ENCODE measurements at regions not wholly inside any gene's neighbourhood (a gene's known extent, or its start where the extent isn't known, plus 50 kb on each side); places are given as distances from the start of the nearest gene placed in this dataset.

DNA sequence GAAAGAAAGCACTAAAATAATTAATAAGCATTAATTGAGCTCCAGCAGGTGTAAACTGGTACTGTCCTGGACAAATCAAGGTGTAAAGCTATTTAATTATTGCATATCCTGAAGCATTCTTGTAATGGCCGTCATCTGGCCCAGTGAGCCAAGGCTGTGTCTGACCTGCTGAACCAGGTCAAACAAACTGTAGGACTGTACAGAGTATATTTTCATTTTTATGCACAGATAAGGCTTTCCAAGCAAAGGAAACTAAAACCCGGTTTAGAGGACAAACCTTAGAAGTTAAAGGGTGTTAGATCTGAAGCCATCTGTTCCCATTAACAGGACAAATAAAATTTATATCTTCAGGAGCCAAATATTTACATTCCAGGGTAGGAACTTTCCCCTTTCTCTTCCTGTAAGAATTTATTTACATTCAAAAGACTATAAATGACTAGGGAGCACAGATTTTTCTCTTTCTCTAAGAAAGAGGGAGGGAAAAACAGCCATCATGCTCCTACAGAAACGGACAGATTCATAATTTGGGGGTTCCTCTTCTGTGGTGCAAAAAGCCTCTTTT is 69.8 kb downstream of the ESM1 start (continued):
- TF ChIP-seq POLR2AphosphoS5 (IDR thresholded peaks at IDR 0.05; ENCODE audit: low read depth) (no peak), EZH2phosphoT487 (IDR thresholded peaks at IDR 0.05; ENCODE audit: unreplicated experiment) (no peak), JUNB (IDR thresholded peaks at IDR 0.05; ENCODE audit: unreplicated experiment) (no peak), ZNF331 (CRISPR knock-in tag; IDR thresholded peaks at IDR 0.05; ENCODE audit: low read depth) (no peak), CREB1 (CRISPR knock-in tag; IDR thresholded peaks at IDR 0.05; ENCODE audit: low read depth) (no peak), ZNF114 (CRISPR knock-in tag; IDR thresholded peaks at IDR 0.05) (no peak), STAT1 (IDR thresholded peaks at IDR 0.05; ENCODE audit: unreplicated experiment) (no peak)
- TF ChIP-seq, protein P1, sequence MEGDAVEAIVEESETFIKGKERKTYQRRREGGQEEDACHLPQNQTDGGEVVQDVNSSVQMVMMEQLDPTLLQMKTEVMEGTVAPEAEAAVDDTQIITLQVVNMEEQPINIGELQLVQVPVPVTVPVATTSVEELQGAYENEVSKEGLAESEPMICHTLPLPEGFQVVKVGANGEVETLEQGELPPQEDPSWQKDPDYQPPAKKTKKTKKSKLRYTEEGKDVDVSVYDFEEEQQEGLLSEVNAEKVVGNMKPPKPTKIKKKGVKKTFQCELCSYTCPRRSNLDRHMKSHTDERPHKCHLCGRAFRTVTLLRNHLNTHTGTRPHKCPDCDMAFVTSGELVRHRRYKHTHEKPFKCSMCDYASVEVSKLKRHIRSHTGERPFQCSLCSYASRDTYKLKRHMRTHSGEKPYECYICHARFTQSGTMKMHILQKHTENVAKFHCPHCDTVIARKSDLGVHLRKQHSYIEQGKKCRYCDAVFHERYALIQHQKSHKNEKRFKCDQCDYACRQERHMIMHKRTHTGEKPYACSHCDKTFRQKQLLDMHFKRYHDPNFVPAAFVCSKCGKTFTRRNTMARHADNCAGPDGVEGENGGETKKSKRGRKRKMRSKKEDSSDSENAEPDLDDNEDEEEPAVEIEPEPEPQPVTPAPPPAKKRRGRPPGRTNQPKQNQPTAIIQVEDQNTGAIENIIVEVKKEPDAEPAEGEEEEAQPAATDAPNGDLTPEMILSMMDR (conservative IDR thresholded peaks at IDR 0.05; ENCODE audit: low read depth in 2 of 2), result no peak
- TF ChIP-seq, protein P2, sequence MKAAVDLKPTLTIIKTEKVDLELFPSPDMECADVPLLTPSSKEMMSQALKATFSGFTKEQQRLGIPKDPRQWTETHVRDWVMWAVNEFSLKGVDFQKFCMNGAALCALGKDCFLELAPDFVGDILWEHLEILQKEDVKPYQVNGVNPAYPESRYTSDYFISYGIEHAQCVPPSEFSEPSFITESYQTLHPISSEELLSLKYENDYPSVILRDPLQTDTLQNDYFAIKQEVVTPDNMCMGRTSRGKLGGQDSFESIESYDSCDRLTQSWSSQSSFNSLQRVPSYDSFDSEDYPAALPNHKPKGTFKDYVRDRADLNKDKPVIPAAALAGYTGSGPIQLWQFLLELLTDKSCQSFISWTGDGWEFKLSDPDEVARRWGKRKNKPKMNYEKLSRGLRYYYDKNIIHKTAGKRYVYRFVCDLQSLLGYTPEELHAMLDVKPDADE (IDR thresholded peaks at IDR 0.05), result no peak

DNA sequence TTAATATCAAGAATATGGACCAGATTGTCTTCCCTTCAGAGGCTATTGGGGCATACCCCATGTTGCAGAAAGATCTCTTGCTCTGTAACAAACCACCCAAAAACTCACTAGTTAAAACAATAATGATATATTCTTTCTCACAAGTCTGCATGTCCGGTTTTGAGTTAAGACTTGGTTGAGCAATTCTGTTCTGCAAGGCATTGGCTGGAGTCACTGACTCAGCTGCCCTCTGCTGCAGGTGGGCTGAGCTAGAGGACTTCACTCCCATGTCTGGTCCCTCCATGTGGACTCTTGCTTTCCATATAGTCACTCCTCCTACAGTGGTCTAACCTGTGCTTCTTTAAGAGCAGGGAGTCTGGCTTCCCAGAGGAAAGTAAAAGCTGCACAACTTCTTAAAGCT is 73.4 kb downstream of the ESM1 start:
- H2AFZ ChIP-seq, result no peak overlapping the region
- no peak for DNase-seq (ENCODE audit: low spot score)
- H3K4me3 Mint-ChIP-seq, result no peak overlapping the region
- TF ChIP-seq EZH2 (IDR thresholded peaks at IDR 0.05; ENCODE audit: low read depth, unreplicated experiment) (no peak), CREB1 (CRISPR knock-in tag; IDR thresholded peaks at IDR 0.05; ENCODE audit: low read depth) (no peak), NANOG (IDR thresholded peaks at IDR 0.05; ENCODE audit: borderline replicate concordance) (no peak), POLR2AphosphoS5 (IDR thresholded peaks at IDR 0.05; ENCODE audit: low read depth) (no peak), ZNF331 (CRISPR knock-in tag; IDR thresholded peaks at IDR 0.05; ENCODE audit: low read depth) (no peak)
- TF ChIP-seq, protein P3, sequence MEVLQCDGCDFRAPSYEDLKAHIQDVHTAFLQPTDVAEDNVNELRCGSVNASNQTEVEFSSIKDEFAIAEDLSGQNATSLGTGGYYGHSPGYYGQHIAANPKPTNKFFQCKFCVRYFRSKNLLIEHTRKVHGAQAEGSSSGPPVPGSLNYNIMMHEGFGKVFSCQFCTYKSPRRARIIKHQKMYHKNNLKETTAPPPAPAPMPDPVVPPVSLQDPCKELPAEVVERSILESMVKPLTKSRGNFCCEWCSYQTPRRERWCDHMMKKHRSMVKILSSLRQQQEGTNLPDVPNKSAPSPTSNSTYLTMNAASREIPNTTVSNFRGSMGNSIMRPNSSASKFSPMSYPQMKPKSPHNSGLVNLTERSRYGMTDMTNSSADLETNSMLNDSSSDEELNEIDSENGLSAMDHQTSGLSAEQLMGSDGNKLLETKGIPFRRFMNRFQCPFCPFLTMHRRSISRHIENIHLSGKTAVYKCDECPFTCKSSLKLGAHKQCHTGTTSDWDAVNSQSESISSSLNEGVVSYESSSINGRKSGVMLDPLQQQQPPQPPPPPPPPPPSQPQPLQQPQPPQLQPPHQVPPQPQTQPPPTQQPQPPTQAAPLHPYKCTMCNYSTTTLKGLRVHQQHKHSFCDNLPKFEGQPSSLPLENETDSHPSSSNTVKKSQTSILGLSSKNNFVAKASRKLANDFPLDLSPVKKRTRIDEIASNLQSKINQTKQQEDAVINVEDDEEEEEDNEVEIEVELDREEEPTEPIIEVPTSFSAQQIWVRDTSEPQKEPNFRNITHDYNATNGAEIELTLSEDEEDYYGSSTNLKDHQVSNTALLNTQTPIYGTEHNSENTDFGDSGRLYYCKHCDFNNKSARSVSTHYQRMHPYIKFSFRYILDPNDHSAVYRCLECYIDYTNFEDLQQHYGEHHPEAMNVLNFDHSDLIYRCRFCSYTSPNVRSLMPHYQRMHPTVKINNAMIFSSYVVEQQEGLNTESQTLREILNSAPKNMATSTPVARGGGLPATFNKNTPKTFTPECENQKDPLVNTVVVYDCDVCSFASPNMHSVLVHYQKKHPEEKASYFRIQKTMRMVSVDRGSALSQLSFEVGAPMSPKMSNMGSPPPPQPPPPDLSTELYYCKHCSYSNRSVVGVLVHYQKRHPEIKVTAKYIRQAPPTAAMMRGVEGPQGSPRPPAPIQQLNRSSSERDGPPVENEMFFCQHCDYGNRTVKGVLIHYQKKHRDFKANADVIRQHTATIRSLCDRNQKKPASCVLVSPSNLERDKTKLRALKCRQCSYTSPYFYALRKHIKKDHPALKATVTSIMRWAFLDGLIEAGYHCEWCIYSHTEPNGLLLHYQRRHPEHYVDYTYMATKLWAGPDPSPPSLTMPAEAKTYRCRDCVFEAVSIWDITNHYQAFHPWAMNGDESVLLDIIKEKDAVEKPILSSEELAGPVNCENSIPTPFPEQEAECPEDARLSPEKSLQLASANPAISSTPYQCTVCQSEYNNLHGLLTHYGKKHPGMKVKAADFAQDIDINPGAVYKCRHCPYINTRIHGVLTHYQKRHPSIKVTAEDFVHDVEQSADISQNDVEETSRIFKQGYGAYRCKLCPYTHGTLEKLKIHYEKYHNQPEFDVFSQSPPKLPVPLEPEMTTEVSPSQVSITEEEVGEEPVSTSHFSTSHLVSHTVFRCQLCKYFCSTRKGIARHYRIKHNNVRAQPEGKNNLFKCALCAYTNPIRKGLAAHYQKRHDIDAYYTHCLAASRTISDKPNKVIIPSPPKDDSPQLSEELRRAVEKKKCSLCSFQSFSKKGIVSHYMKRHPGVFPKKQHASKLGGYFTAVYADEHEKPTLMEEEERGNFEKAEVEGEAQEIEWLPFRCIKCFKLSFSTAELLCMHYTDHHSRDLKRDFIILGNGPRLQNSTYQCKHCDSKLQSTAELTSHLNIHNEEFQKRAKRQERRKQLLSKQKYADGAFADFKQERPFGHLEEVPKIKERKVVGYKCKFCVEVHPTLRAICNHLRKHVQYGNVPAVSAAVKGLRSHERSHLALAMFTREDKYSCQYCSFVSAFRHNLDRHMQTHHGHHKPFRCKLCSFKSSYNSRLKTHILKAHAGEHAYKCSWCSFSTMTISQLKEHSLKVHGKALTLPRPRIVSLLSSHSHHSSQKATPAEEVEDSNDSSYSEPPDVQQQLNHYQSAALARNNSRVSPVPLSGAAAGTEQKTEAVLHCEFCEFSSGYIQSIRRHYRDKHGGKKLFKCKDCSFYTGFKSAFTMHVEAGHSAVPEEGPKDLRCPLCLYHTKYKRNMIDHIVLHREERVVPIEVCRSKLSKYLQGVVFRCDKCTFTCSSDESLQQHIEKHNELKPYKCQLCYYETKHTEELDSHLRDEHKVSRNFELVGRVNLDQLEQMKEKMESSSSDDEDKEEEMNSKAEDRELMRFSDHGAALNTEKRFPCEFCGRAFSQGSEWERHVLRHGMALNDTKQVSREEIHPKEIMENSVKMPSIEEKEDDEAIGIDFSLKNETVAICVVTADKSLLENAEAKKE (CRISPR knock-in tag; IDR thresholded peaks at IDR 0.05), result no peak
- TF ChIP-seq, protein P4, sequence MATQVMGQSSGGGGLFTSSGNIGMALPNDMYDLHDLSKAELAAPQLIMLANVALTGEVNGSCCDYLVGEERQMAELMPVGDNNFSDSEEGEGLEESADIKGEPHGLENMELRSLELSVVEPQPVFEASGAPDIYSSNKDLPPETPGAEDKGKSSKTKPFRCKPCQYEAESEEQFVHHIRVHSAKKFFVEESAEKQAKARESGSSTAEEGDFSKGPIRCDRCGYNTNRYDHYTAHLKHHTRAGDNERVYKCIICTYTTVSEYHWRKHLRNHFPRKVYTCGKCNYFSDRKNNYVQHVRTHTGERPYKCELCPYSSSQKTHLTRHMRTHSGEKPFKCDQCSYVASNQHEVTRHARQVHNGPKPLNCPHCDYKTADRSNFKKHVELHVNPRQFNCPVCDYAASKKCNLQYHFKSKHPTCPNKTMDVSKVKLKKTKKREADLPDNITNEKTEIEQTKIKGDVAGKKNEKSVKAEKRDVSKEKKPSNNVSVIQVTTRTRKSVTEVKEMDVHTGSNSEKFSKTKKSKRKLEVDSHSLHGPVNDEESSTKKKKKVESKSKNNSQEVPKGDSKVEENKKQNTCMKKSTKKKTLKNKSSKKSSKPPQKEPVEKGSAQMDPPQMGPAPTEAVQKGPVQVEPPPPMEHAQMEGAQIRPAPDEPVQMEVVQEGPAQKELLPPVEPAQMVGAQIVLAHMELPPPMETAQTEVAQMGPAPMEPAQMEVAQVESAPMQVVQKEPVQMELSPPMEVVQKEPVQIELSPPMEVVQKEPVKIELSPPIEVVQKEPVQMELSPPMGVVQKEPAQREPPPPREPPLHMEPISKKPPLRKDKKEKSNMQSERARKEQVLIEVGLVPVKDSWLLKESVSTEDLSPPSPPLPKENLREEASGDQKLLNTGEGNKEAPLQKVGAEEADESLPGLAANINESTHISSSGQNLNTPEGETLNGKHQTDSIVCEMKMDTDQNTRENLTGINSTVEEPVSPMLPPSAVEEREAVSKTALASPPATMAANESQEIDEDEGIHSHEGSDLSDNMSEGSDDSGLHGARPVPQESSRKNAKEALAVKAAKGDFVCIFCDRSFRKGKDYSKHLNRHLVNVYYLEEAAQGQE (IDR thresholded peaks at IDR 0.05; ENCODE audit: unreplicated experiment), result no peak

More for the DNA sequence above, 73.4 kb downstream of the ESM1 start:
- ATAC-seq, result no peak
- Histone ChIP-seq H3K4me1 (ENCODE audit: insufficient read depth) (no peaks in the 10 kb centered on the region), H3K4me3 (no peak overlapping the region), H3F3A (replicated peaks; ENCODE audit: low read depth) (no peaks in the 10 kb centered on the region), H3K79me2 (replicated peaks; ENCODE audit: insufficient read depth) (no peaks in the 10 kb centered on the region), H3K9me2 (ENCODE audit: insufficient read depth) (0 out of 2 replicates have a peak, but pooled peaks cover 7% of the 10 kb centered on the region), H3K36me3 (ENCODE audit: insufficient read depth) (no peaks in the 10 kb centered on the region), H3K27ac (ENCODE audit: low read depth) (no peak overlapping the region), H3K27me3 (ENCODE audit: insufficient read depth) (no peaks in the 10 kb centered on the region), H4K20me1 (replicated peaks; ENCODE audit: insufficient read depth) (no peaks in the 10 kb centered on the region), H3K4me2 (no peak overlapping the region)
- no peak overlapping the region for H3K27ac Mint-ChIP-seq
- H3K4me1 Mint-ChIP-seq, result no peaks in the 10 kb centered on the region
- H3K9me3 Mint-ChIP-seq, result no peaks in the 10 kb centered on the region
- no peaks in the 10 kb centered on the region for H3K27me3 Mint-ChIP-seq (ENCODE audit: insufficient read depth, low read depth, poor library complexity)
- no peaks in the 10 kb centered on the region for H3K36me3 Mint-ChIP-seq (ENCODE audit: low read depth)

Measured in GM23338 (cell line).